Fibroblast of lung (primary cell): ENCODE measurements at regions not wholly inside any gene's neighbourhood (a gene's known extent, or its start where the extent isn't known, plus 50 kb on each side); places are given as distances from the start of the nearest gene placed in this dataset.

ENCODE experiments used
- DNase-seq, 2 donors: peaks; one replicate each; pipeline versions ENCODE4 v3.0.0 to v3.0.0-alpha.2; 2010; ENCODE audit warnings: low read depth in 2 of 2
- H2AFZ ChIP-seq: 2 replicates; pipeline ENCODE4 v1.5.1; 2012; ENCODE audit warnings: low read length, control low read depth, inconsistent platforms
- H3K27ac ChIP-seq: 2 replicates; pipeline ENCODE4 v1.5.1; 2011; ENCODE audit warnings: low read length, control low read depth; ENCODE audit not compliant: insufficient read depth
- H3K27me3 ChIP-seq: 2 replicates; pipeline ENCODE4 v1.5.1; 2011; ENCODE audit warnings: mild to moderate bottlenecking, low read length; ENCODE audit not compliant: control insufficient read depth, insufficient read depth
- H3K36me3 ChIP-seq: 2 replicates; pipeline ENCODE4 v1.5.1; 2011; ENCODE audit warnings: low read length; ENCODE audit not compliant: control insufficient read depth, insufficient read depth
- H3K4me1 ChIP-seq: 2 replicates; pipeline ENCODE4 v1.5.1; 2011; ENCODE audit warnings: low read length; ENCODE audit not compliant: control insufficient read depth, insufficient read depth; ENCODE audit errors: extremely low read depth
- H3K4me2 ChIP-seq: 2 replicates; pipeline ENCODE4 v1.5.1; 2011; ENCODE audit warnings: low read length, control low read depth; ENCODE audit not compliant: insufficient read depth; ENCODE audit errors: extremely low read depth
- H3K4me3 ChIP-seq, 4 experiments: fragments of 200-600 bp in 1 of 4; sonication (generic) in 1 of 4; replicated peaks in 1 of 4; 2 replicates each; pipeline ENCODE4 v1.5.1; 2011 to 2016; ENCODE audit warnings: low read length in 4 of 4, low read depth in 3 of 4, mild to moderate bottlenecking in 3 of 4, control low read depth in 2 of 4, inconsistent platforms in 1 of 4, mixed read lengths in 1 of 4; ENCODE audit not compliant: insufficient read depth in 1 of 4; ENCODE audit errors: control extremely low read depth in 1 of 4
- H3K79me2 ChIP-seq: 2 replicates; pipeline ENCODE4 v1.5.1; 2012; ENCODE audit warnings: mild to moderate bottlenecking, low read length, inconsistent platforms; ENCODE audit not compliant: control insufficient read depth, insufficient read depth
- H3K9ac ChIP-seq: 2 replicates; pipeline ENCODE4 v1.5.1; 2011; ENCODE audit warnings: mild to moderate bottlenecking, low read length, control low read depth; ENCODE audit not compliant: insufficient read depth
- H3K9me3 ChIP-seq: 2 replicates; pipeline ENCODE4 v1.5.1; 2012; ENCODE audit warnings: low read depth, low read length; ENCODE audit not compliant: control insufficient read depth, insufficient read depth
- H4K20me1 ChIP-seq: 2 replicates; pipeline ENCODE4 v1.5.1; 2011; ENCODE audit warnings: low read length; ENCODE audit not compliant: control insufficient read depth, insufficient read depth; ENCODE audit errors: extremely low read depth
- EZH2 ChIP-seq: IDR thresholded peaks from 2 replicates; pipeline ENCODE4 v1.5.1; 2012; ENCODE audit warnings: low read length, control low read depth, mild to moderate bottlenecking; ENCODE audit errors: missing control alignments
- TF ChIP-seq, protein P1 (sequence below), 2 donors: IDR thresholded peaks in 1 of 2; conservative IDR thresholded peaks in 1 of 2; 1 replicate in 1 of 2; 2 replicates in 1 of 2; pipeline ENCODE4 v1.5.1; 2011 to 2012; ENCODE audit warnings: low read length in 2 of 2, control low read depth in 1 of 2, inconsistent platforms in 1 of 2, low read depth in 1 of 2, mild to moderate bottlenecking in 1 of 2

DNA sequence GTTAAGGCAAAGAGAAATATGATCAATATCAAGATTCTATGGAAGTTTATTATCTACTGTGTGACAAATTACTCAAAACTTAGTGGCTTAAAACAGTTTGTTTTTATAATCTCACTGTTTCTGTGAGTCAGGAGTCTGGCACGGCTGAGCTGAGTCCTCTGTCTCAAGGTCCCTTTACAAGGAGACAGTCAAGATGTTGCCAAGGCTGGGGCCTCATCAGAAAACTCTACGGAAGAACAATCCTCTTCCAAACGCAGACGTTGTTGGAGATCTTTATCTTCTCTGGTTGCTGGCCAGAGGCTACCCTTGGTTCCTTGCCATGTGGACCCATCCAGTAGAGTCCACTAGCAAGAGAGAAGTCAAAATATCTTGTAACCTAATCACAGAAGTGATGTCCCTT is 100.6 kb upstream of the CCND2 start:
- peak; percentile 6 to 14 for DNase-seq
- H2AFZ ChIP-seq: no peak overlapping the region
- H3K27ac ChIP-seq: no peak overlapping the region
- H3K4me2 ChIP-seq: no peak overlapping the region
- no peaks in the 10 kb centered on the region for H3K9me3 ChIP-seq
- TF ChIP-seq EZH2: no peak
- TF ChIP-seq, protein P1, sequence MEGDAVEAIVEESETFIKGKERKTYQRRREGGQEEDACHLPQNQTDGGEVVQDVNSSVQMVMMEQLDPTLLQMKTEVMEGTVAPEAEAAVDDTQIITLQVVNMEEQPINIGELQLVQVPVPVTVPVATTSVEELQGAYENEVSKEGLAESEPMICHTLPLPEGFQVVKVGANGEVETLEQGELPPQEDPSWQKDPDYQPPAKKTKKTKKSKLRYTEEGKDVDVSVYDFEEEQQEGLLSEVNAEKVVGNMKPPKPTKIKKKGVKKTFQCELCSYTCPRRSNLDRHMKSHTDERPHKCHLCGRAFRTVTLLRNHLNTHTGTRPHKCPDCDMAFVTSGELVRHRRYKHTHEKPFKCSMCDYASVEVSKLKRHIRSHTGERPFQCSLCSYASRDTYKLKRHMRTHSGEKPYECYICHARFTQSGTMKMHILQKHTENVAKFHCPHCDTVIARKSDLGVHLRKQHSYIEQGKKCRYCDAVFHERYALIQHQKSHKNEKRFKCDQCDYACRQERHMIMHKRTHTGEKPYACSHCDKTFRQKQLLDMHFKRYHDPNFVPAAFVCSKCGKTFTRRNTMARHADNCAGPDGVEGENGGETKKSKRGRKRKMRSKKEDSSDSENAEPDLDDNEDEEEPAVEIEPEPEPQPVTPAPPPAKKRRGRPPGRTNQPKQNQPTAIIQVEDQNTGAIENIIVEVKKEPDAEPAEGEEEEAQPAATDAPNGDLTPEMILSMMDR (conservative IDR thresholded peaks at IDR 0.05 in 1 of 2, IDR thresholded peaks at IDR 0.05 in 1 of 2; ENCODE audit: low read depth in 1 of 2, low read length in 2 of 2): no peak
- no peaks in the 10 kb centered on the region for H4K20me1 ChIP-seq
- H3K9ac ChIP-seq: no peak overlapping the region
- no peaks in the 10 kb centered on the region for H3K79me2 ChIP-seq
- no peaks in the 10 kb centered on the region for H3K36me3 ChIP-seq
- no peak overlapping the region for H3K4me3 ChIP-seq
- no peaks in the 10 kb centered on the region for H3K4me1 ChIP-seq
- H3K27me3 ChIP-seq: no peaks in the 10 kb centered on the region

DNA sequence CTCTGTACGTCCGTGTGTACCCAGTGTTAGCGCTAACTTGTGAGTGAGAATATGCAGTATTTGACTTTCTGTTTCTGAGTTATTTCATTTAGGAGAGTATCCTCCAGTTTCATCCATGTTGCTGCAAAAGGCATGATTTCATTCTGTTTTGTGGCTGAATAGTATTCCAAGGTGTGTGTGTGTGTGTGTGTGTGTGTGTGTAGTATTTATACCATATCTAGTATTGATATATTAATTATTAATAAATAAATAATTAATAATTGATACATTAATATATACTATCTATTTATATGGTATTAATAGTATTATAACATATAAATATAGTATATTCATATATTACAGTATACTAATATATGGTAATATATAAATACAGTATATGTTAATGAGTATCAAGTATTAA is 101.8 kb upstream of the CCND2 start:
- Histone ChIP-seq H3K79me2 (no peaks in the 10 kb centered on the region), H3K9me3 (no peaks in the 10 kb centered on the region), H3K36me3 (no peaks in the 10 kb centered on the region), H3K4me1 (no peaks in the 10 kb centered on the region), H3K4me3 (no peak overlapping the region), H3K4me2 (no peak overlapping the region), H4K20me1 (no peaks in the 10 kb centered on the region), H2AFZ (no peak overlapping the region), H3K27ac (no peak overlapping the region), H3K27me3 (no peaks in the 10 kb centered on the region), H3K9ac (no peak overlapping the region)
- no peak for DNase-seq
- no peak for TF ChIP-seq EZH2
- TF ChIP-seq, protein P1 (conservative IDR thresholded peaks at IDR 0.05 in 1 of 2, IDR thresholded peaks at IDR 0.05 in 1 of 2; ENCODE audit: low read depth in 1 of 2, low read length in 2 of 2): no peak

DNA sequence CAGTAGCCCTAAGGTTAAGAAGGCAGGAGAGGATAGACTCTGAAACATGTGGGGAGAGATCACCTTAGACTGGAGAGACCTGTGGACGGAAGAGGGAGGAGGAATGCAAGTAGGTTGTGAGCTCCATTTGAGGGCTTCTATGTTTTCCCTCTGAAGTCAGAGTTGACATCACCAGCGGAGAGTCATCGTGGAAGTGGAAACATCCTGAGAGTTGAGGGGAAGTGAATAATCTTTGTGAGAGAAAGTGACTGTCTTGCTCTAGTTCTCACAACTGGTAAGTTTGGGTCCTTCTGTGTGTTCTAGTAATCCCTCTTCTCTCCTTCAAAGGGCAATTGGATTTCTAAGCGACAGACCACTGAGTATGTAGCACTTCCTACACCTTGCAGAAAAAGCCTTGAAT is 103.6 kb upstream of the CCND2 start:
- no peaks in the 10 kb centered on the region for H3K9me3 ChIP-seq
- H3K4me1 ChIP-seq: no peaks in the 10 kb centered on the region
- TF ChIP-seq, protein P1 (conservative IDR thresholded peaks at IDR 0.05 in 1 of 2, IDR thresholded peaks at IDR 0.05 in 1 of 2; ENCODE audit: low read depth in 1 of 2, low read length in 2 of 2): no peak
- TF ChIP-seq EZH2: no peak
- H3K27me3 ChIP-seq: no peaks in the 10 kb centered on the region
- H3K36me3 ChIP-seq: no peaks in the 10 kb centered on the region
- no peaks in the 10 kb centered on the region for H4K20me1 ChIP-seq
- no peak overlapping the region for H3K27ac ChIP-seq
- no peaks in the 10 kb centered on the region for H3K79me2 ChIP-seq
- no peak overlapping the region for H3K4me2 ChIP-seq
- no peak for DNase-seq
- H3K9ac ChIP-seq: no peak overlapping the region
- no peak overlapping the region for H2AFZ ChIP-seq
- H3K4me3 ChIP-seq: no peak overlapping the region
